GM12873 (cell line): ENCODE measurements at regions not wholly inside any gene's neighbourhood (a gene's known extent, or its start where the extent isn't known, plus 50 kb on each side); places are given as distances from the start of the nearest gene placed in this dataset.

Experiments
- CTCF ChIP-seq: IDR thresholded peaks from 2 replicates; pipeline ENCODE4 v1.5.1; 2012; ENCODE audit warnings: low read depth, mild to moderate bottlenecking, moderate library complexity, low read length, control low read depth; ENCODE audit not compliant: insufficient read depth; ENCODE audit errors: missing control alignments

GRCh38 chr11:128315933-128316332 is 271.4 kb downstream of the ETS1 start:
- no peak for TF ChIP-seq CTCF

GRCh38 chr11:128313931-128314330 is 273.4 kb downstream of the ETS1 start:
- TF ChIP-seq CTCF = no peak

- TF ChIP-seq CTCF = no peak
Measured at GRCh38 chr11:128311742-128312719, 275.3 kb downstream of the ETS1 start.

GRCh38 chr11:128310676-128311445 is 276.5 kb downstream of the ETS1 start:
- TF ChIP-seq CTCF = no peak

- no peak for TF ChIP-seq CTCF
Measured at GRCh38 chr11:128310005-128310404, 277.4 kb downstream of the ETS1 start.

GRCh38 chr11:128308794-128309193 is 278.6 kb downstream of the ETS1 start:
- no peak for TF ChIP-seq CTCF

GRCh38 chr11:128305588-128305987 is 281.8 kb downstream of the ETS1 start:
- no peak for TF ChIP-seq CTCF
